ENCODE measurements at regions not wholly inside any gene's neighbourhood (a gene's known extent, or its start where the extent isn't known, plus 50 kb on each side); places are given as distances from the start of the nearest gene placed in this dataset.

DNA sequence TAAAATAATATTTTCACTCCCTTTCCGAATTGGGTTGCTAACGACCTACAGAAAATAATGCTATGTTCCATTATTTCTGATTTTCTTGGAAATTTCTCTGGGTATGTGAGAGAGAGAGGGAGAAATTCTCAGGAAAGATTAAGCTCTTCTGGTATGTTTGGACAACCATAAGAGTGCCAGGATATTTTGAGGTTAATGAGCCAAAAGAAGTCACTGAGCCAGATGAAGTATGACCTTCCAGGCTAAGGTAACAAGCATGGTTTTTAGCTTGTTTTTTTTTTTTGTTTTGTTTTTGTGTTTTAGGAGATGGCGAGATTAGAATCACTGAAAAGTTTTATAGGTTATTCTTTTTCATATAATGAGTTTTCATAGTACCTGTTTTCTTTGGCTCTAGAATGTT is 171.0 kb upstream of the FOXP2 start:
- Histone ChIP-seq H3K4ac (ENCODE audit: low read depth, low read length) (no peak overlapping the region), H3K4me1 (ENCODE audit: insufficient read depth, low read length) (no peaks in the 10 kb centered on the region), H3K27me3 (ENCODE audit: insufficient read depth, low read length) (no peaks in the 10 kb centered on the region), H3K23ac (ENCODE audit: insufficient read length, low read depth, low read length) (no peak overlapping the region), H2BK5ac (ENCODE audit: insufficient read length, low read length) (no peak overlapping the region), H2AK5ac (ENCODE audit: insufficient read length, low read length) (no peak overlapping the region), H3K79me1 (ENCODE audit: insufficient read depth, low read depth, low read length, poor library complexity, severe bottlenecking) (no peaks in the 10 kb centered on the region), H3K23me2 (ENCODE audit: insufficient read length, low read depth, low read length, poor library complexity, severe bottlenecking) (no peaks in the 10 kb centered on the region), H2BK20ac (ENCODE audit: low read depth, low read length, poor library complexity, severe bottlenecking) (no peak overlapping the region), H3K9me3 (ENCODE audit: control insufficient read depth, low read depth, low read length) (no peaks in the 10 kb centered on the region), H3K79me2 (ENCODE audit: insufficient read depth, low read length) (no peaks in the 10 kb centered on the region), H4K91ac (ENCODE audit: insufficient read length, low read depth, low read length) (no peak overlapping the region), H3T11ph (ENCODE audit: low read length) (no peak overlapping the region), H2AFZ (ENCODE audit: low read length) (no peak overlapping the region), H3K4me2 (ENCODE audit: insufficient read depth, insufficient read length, low read length) (no peak overlapping the region), H3K27ac (ENCODE audit: insufficient read length, low read depth, low read length) (no peak overlapping the region), H4K5ac (ENCODE audit: insufficient read length, low read depth, low read length) (no peak overlapping the region), H3K9ac (ENCODE audit: extremely low read depth, insufficient read length, low read length) (no peak overlapping the region), H3K18ac (ENCODE audit: insufficient read length, low read depth, low read length) (no peak overlapping the region), H4K20me1 (ENCODE audit: control insufficient read depth, insufficient read depth, insufficient read length) (no peaks in the 10 kb centered on the region), H2BK120ac (ENCODE audit: low read depth, low read length, poor library complexity, severe bottlenecking) (no peak overlapping the region), H2BK12ac (ENCODE audit: insufficient read length, low read depth, low read length) (no peak overlapping the region), H4K8ac (replicated peaks; ENCODE audit: insufficient read length, low read depth, low read length) (no peak overlapping the region), H2BK15ac (ENCODE audit: low read depth, low read length) (no peak overlapping the region), H3K14ac (ENCODE audit: insufficient read depth, low read length) (no peak overlapping the region), H3K56ac (ENCODE audit: insufficient read length, low read depth, low read length) (no peak overlapping the region)
- peaks cover 3 to 4% of the 10 kb centered on the region in 2 experiments for H3K4me1 Mint-ChIP-seq
- H3K4me3 Mint-ChIP-seq: no peak overlapping the region
- H3K27me3 Mint-ChIP-seq (ENCODE audit: low read depth): no peaks in the 10 kb centered on the region
- peaks cover 0 to 1% (median 0%) of the 10 kb centered on the region in 3 experiments; a peak in 1 of 7 replicates for H3K36me3 Mint-ChIP-seq (ENCODE audit: insufficient read depth in 1 of 3, low read depth in 3 of 3)
- peaks cover 2 to 3% of the 10 kb centered on the region in 2 experiments; a peak in 3 of 5 replicates for H3K9me3 Mint-ChIP-seq
- no CpG with 5 or more reads among the region's 3 CpGs for WGBS (ENCODE audit: extremely low coverage, insufficient read length, low lambda C conversion rate)
- TF ChIP-seq, protein P1, sequence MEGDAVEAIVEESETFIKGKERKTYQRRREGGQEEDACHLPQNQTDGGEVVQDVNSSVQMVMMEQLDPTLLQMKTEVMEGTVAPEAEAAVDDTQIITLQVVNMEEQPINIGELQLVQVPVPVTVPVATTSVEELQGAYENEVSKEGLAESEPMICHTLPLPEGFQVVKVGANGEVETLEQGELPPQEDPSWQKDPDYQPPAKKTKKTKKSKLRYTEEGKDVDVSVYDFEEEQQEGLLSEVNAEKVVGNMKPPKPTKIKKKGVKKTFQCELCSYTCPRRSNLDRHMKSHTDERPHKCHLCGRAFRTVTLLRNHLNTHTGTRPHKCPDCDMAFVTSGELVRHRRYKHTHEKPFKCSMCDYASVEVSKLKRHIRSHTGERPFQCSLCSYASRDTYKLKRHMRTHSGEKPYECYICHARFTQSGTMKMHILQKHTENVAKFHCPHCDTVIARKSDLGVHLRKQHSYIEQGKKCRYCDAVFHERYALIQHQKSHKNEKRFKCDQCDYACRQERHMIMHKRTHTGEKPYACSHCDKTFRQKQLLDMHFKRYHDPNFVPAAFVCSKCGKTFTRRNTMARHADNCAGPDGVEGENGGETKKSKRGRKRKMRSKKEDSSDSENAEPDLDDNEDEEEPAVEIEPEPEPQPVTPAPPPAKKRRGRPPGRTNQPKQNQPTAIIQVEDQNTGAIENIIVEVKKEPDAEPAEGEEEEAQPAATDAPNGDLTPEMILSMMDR (conservative IDR thresholded peaks at IDR 0.05): no peak
- DNase-seq: no peak
- no peak overlapping the region for H3K27ac Mint-ChIP-seq
